Stimulated activated CD8-positive, alpha-beta memory T cell treated with anti-CD3 and anti-CD28 coated beads, Interleukin-4, amount 100 ng/mL, for 48 hours (primary cell): ENCODE measurements at regions not wholly inside any gene's neighbourhood (a gene's known extent, or its start where the extent isn't known, plus 50 kb on each side); places are given as distances from the start of the nearest gene placed in this dataset.
"Not testable (repeated sequence)": the region's sequence is repeated elsewhere in the genome, so short reads cannot be mapped to it uniquely, and the experiment has no call there.

Source experiments
- DNase-seq: peaks from one replicate; pipeline ENCODE4 v3.0.0-alpha.2; 2020

GRCh38 chr5:164312801-164313200, 807.4 kb downstream of the MAT2B start:
- DNase-seq: no peak

DNA sequence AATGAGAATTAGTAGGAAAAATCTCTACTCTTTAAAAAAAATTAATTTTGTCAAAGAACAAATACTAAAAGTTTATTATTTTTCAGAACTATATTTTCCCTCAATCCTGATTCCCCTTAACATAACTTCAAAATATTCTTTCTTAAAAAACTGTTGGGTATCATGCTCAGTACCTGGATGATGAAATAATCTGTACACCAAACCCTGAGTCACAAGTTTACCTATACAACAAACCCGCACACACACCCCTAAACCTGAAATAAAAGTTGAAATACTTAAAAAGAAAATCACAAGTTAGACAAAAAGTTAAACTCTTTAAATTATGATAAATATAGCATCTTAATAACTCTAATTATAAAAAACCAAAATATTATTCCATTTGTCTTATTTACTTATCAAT, 812.3 kb downstream of the MAT2B start:
- no peak for DNase-seq

DNA sequence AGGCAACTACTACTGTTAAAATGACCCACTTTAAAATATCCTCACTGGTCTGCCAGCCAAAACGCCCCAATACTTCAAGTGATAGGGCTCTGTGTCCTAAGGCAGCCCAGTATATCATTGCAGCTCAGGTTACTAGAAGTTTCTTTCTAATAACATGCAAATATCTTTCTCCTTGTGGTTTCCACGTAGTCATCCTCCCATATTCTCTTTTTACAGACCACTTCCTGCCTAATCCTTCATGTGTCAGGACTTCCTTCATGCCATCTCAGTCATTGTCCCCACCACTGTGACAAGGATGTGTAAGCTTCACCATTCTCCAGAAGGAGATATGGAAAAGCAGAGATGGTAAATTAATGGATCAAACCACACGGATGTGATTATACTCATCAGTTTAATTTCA, 813.7 kb downstream of the MAT2B start:
- DNase-seq: no peak

- DNase-seq: no peak
These were observed 818.8 kb downstream of the MAT2B start for GRCh38 chr5:164324239-164324638.

GRCh38 chr5:164326219-164326618, 820.8 kb downstream of the MAT2B start:
- no peak for DNase-seq

GRCh38 chr5:164327166-164327565, 821.7 kb downstream of the MAT2B start:
- not testable (repeated sequence) for DNase-seq

- DNase-seq: no peak
These were observed 827.2 kb downstream of the MAT2B start for GRCh38 chr5:164332349-164333196.

- no peak for DNase-seq
These were observed 830.4 kb downstream of the MAT2B start for GRCh38 chr5:164335837-164336236.

DNA sequence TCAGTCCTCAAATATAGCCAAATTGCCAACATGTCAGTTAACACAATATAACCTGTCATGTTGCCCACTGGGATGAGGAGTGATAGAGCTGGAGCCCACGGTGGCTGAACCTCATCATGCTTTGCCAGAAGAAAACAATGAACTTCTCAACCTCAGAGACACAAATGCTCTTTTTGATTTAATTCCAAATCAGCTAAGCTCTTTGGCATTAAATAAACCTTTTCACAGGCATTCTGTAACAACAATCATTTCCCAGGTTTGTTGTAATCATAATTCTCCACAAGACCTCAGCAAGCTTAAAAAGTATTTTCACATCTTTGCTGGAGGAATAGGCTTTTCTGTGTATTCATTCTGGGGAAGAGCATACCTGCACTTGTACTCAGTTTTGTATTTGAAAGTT, 830.9 kb downstream of the MAT2B start:
- DNase-seq: no peak

DNA sequence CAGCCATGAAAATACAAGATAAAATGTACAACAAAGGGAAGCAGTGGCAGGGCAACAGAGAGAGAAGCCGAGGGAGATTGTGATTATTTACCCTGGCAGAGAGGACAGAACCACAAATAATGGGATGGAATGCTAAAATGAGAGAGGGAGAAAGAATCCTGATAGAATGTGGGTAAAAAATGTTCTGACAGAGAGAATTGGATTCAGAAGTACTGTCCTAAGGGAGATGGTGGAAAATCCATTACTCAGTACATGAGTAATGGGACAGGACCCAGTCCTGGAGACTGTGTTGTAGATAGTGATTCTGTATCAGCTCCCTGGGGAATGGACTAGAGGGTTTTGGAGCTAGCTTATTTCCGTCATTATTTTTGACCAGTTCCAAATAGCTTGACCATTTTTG, 831.5 kb downstream of the MAT2B start:
- no peak for DNase-seq

- no peak for DNase-seq
These were observed 835.7 kb downstream of the MAT2B start for GRCh38 chr5:164341056-164341619.

DNA sequence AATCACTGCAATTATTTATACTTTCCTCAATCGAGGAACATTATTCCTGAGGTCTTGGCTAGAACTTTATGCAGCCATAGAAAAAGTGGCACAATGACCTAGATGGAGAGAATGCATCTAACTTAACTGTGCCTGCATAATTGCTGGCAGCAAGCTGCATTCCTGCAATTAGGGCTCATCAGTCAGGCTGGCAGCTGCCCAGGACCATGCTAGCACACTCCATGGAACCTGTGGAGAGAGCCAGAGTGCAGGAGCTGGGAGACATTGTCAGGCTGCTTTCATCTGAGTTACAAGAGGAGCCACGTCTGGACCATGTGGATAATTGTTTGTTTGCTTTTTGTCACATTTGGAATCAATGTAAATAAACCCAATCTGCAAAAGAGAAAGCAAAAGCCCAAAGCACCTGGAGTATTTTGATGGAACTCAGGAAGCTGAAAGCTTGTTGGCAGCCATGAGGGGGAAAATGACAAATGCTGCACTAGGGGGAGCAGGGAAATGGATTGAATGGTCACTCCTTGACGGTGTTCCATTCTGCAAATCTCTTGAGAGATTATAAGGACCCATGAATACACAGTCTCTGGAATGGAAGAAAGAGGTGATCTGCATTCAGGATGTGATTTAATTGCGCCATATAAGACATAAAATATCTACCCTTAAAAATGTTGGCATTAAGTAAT, 839.9 kb downstream of the MAT2B start:
- no peak for DNase-seq

DNA sequence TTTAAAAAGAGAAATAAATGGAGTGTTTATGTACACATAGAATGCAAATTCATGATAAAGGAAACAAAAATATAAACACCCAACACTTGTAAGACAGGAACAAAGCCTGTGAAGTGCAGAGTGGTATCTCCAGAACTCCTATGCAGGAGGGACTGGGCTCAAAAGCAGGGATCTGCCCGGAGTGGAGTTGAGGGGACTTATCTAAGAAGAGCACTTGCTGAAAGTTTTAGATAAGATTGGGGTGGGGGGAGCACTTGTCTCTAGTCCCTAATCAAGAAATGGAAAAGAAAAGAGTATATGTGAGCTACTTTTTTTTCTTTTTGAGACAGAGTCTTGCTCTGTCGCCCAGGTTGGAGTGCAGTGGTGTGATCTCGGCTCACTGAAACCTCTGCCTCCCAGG, 840.4 kb downstream of the MAT2B start:
- DNase-seq: no peak

- no peak for DNase-seq
These were observed 841.6 kb downstream of the MAT2B start for GRCh38 chr5:164346785-164347630.

DNA sequence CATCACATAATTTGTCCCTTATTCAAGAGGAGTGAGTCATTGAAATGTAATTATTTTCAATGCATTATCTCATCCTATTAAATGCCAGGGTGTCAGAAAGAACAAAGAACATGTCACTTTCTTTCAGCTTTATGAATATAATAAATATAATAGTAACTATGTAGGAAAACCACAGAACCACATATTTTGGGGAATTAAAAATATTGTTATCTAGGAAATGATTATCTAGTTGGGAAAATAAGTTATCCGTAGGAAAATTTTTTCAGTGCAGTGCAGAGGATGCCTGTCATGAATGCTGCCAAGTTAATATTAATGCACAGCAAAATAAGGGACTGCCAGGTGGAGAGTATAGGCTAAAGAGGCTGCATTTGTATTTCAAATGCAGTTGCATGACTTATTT, 844.8 kb downstream of the MAT2B start:
- DNase-seq: no peak

DNA sequence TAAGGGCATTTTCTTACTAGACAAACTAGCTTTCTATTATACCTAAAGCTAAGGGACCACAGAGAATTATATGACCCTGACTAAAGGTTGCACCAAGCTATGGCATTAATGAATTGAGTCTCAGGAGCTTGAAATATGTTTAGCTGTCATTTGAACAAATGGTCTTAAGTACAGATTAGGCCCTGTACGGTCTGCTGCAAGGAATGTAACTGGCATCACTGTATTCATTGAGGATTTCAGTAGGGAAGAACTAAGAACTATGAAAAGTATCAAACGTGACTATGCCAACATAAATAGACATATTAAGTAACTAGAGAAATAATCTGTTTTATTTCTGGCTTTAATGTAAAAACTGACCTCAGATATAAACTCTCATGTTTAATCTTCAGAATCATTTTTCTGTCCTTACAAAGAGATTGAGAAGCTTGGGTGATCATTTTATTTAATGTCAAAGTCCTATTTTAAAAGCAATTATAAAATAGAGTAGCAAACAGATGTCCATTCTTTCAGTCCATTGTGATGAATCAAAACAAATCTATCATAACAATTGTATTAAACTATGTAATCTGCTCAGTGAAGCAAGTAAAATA, 845.9 kb downstream of the MAT2B start:
- DNase-seq: no peak

DNA sequence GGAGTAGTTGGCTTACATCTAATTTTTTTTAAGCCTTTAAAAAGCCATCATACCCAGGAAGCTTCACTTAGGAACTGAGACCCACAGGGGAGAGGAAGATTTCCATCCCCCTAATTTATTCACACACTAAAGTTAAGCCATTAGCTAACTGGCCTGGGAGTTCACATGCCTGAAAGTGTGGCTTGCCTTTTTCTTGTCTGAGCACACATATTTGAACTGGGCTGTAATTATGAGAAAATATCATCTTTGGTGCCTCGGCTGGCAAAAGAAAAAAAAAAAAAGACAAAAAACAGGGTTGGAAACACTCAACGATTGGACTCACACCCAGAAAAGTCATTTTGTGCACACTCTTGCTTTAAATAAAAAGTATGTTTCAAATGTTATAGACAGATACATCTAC, 847.3 kb downstream of the MAT2B start:
- no peak for DNase-seq

GRCh38 chr5:164353155-164353554, 847.7 kb downstream of the MAT2B start:
- no peak for DNase-seq

GRCh38 chr5:164354139-164354751, 848.8 kb downstream of the MAT2B start:
- DNase-seq: no peak

GRCh38 chr5:164355267-164355830, 849.9 kb downstream of the MAT2B start:
- DNase-seq: no peak

DNA sequence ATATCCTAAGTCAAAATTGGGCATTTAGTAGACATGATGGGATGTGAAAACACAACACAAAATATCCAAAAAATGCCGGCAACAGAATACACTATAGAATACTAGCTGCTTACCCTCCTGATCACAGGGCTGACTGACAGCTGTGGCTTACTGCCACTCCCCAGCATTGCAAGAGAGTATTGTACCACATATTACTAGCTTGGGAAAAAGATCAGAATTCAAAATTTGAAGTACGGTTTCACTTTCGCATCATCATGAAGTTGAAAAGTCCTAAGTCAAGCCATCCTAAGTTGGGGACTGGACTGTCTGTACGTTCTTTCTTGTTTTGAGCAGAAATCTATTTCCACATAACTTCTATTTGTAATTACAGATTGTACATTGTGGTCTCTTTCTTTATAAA, 851.4 kb downstream of the MAT2B start:
- no peak for DNase-seq
